Cardiac fibroblast (primary cell): ENCODE measurements at regions not wholly inside any gene's neighbourhood (a gene's known extent, or its start where the extent isn't known, plus 50 kb on each side); places are given as distances from the start of the nearest gene placed in this dataset.

ENCODE experiments used
- DNase-seq, 2 donors: peaks; one replicate each; pipeline versions ENCODE4 v3.0.0 to v3.0.0-alpha.2; 2010; ENCODE audit warnings: low read depth in 2 of 2
- H3K4me3 ChIP-seq, 2 donors: replicated peaks in 1 of 2; 1 replicate in 1 of 2; 2 replicates in 1 of 2; pipeline ENCODE4 v1.5.1; 2011; ENCODE audit warnings: low read depth in 2 of 2, low read length in 2 of 2, mild to moderate bottlenecking in 2 of 2, moderate library complexity in 1 of 2
- TF ChIP-seq, protein P1 (sequence below): IDR thresholded peaks from one replicate; pipeline ENCODE4 v1.5.1; 2011; ENCODE audit warnings: low read depth, mild to moderate bottlenecking, low read length, inconsistent platforms

DNA sequence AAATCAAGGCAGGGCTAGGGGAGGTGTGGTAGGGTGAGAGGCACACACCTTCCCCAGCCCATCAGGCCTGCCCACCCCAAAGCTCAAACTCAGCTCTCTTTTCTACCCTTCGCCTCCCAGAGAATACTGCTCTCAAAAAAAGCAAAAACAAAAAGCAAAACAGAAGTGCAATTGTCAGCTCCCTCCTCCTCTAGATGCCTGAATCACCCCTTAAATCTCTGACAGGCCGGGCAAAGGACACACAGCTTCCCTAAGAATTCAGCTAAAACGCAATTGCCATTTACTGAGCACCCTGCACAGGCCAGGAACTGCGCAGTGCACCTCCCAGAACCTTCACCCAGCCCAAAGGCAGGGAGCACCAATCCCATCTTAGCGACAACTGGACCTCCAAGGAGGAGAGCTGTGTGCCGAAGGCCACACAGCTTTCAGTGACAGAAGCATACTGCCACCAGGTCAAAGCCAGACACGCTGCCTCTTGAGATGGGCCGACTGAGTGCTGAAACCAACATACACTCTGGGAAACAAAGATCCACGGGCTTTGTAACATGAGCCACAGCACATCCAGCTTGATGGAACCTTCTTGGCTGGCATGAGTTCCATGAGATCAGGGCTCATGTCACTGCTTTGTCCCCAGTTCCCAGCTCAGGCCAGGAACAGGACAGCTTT, 53.4 kb upstream of the STXBP1 start:
- TF ChIP-seq, protein P1, sequence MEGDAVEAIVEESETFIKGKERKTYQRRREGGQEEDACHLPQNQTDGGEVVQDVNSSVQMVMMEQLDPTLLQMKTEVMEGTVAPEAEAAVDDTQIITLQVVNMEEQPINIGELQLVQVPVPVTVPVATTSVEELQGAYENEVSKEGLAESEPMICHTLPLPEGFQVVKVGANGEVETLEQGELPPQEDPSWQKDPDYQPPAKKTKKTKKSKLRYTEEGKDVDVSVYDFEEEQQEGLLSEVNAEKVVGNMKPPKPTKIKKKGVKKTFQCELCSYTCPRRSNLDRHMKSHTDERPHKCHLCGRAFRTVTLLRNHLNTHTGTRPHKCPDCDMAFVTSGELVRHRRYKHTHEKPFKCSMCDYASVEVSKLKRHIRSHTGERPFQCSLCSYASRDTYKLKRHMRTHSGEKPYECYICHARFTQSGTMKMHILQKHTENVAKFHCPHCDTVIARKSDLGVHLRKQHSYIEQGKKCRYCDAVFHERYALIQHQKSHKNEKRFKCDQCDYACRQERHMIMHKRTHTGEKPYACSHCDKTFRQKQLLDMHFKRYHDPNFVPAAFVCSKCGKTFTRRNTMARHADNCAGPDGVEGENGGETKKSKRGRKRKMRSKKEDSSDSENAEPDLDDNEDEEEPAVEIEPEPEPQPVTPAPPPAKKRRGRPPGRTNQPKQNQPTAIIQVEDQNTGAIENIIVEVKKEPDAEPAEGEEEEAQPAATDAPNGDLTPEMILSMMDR = no peak
- no peak overlapping the region for H3K4me3 ChIP-seq
- DNase-seq = no peak

DNA sequence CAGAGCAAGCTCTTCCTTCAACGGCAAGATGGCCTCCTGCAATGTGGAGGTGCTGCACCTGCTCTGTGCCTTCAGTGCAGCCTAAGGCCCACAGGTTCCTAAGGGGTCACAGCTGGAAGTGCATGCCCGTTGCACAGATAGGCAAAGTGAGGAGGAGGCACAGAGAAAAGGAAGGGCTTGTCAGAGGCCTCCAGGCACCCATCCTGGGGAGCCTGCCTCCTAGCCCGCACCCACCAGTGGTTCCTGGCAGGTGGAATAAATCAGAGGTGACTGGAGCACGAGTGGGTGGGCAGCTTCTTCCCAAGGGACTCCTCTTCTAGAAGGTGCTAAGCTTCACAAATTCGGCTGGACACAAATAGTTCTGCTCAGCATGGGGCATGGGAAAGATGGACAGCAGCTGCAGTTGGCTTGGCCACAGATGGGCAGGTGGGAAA, 52.8 kb upstream of the STXBP1 start:
- no peak for DNase-seq
- no peak overlapping the region for H3K4me3 ChIP-seq
- TF ChIP-seq, protein P1 = no peak

DNA sequence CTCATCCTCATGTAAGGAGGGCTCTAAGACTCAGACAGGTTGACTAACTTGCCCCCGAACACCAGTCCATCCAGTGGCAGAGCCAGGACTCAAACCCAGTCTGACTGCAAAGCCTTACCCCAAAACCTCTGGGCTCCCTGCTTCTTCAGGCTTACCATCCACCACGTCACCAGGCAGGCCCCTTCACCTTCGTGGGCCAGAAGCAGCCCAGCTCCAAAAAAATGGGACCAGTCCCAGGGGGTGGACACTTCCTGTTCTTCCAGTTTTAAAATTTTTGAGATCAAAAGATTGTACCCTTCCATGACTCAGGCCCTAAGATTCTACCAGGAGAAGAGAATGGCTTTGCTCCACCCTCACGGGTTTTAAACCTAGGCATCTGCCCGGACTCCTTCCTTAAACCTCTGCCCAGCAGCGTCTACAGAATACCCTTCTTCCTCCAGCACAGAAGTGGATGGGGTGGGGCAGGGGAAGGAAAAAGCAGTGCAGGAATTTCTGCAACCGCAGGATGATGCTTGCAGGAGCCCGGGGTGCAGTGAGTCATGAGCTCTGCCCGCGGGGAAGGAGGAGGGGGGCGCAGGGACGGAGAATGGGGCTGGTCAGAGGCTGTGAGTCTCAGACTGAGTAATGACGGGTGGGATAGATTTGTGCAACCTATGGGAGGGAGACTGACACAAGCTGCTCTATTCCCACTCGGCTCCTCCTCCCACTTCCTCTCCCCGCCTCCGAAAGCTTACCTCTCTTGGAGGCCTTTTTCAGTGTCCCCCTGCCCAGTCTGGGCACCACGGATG, 50.4 kb upstream of the STXBP1 start:
- peak overlapping the region in 1 of 2 donors; percentile 27 for H3K4me3 ChIP-seq
- TF ChIP-seq, protein P1 = no peak
- peak; percentile 98 to 99 for DNase-seq
